ENCODE measurements at regions not wholly inside any gene's neighbourhood (a gene's known extent, or its start where the extent isn't known, plus 50 kb on each side); places are given as distances from the start of the nearest gene placed in this dataset.

GRCh38 chr3:153960458-153961074, 160.6 kb upstream of the ARHGEF26 start:
- Histone ChIP-seq H4K20me1 (ENCODE audit: insufficient read depth) (no peaks in the 10 kb centered on the region), H3K4me2 (ENCODE audit: low read length) (no peak overlapping the region), H3K27me3 (ENCODE audit: insufficient read depth, low read length) (no peaks in the 10 kb centered on the region), H3K4me1 (ENCODE audit: control insufficient read depth in 1 of 2, insufficient read depth in 2 of 2, low read length in 2 of 2) (no peaks in the 10 kb centered on the region), H3K9me3 (ENCODE audit: control insufficient read depth in 1 of 2, insufficient read depth in 1 of 2, low read depth in 1 of 2, low read length in 2 of 2) (no peaks in the 10 kb centered on the region), H3K9ac (ENCODE audit: low read length) (no peak overlapping the region), H3K4me3 (replicated peaks in 1 of 2; ENCODE audit: low read depth in 1 of 2, low read length in 2 of 2) (no peak overlapping the region), H2AFZ (ENCODE audit: low read depth, low read length, poor library complexity, severe bottlenecking) (no peak overlapping the region), H3K9me2 (ENCODE audit: insufficient read depth) (no peaks in the 10 kb centered on the region), H3K79me2 (ENCODE audit: insufficient read depth, low read length) (no peaks in the 10 kb centered on the region), H3K27ac (ENCODE audit: low read depth, low read length) (no peak overlapping the region), H3K36me3 (ENCODE audit: control insufficient read depth in 1 of 2, insufficient read depth in 2 of 2, low read length in 2 of 2) (no peaks in the 10 kb centered on the region)
- no peak for DNase-seq (ENCODE audit: low read depth, low spot score)
- no peak for ATAC-seq
- POLR2A ChIA-PET, result no interaction called here
- RAD21 ChIA-PET (ENCODE audit: low non-redundant PET in 1 of 2, low total read pairs in 2 of 2, uncharacterized antibody in 2 of 2, unreplicated experiment in 2 of 2), result no interaction called here
- CTCF ChIA-PET, result interaction anchor here (1.1 kb wide), 1 partner anchor 11 kb away, joined by 3 read pairs; no protein-coding TSS in a partner anchor
- no peak for TF ChIP-seq EZH2 (IDR thresholded peaks at IDR 0.05)
- no peak for TF ChIP-seq YY1 (IDR thresholded peaks at IDR 0.05; ENCODE audit: extremely low read depth, insufficient replicate concordance, low read depth, low read length)
- no peak for TF ChIP-seq SRF (IDR thresholded peaks at IDR 0.05; ENCODE audit: low read depth)
- no TSS peak for BruUV-seq (replicated peaks)
- intact Hi-C loops (cut with micrococcal nuclease), result no loop called here

DNA sequence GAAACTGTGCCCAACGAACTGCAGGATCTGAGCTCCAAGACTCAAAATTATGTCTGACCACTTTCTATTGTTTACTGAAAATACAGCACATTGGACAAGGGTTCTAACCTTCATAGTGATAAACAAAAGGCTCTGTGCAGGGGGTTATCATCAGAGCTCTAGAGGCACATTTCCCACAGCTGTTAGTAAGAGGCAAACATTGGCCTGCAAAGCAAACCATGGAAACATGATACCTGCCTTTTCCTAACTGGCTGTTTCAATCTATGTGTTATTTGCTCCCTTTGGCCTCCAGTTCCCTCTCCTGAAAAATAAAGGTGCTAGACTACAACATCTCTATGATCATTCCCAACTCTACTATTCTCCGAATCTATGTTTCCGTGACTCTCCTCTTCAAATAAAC, 159.7 kb upstream of the ARHGEF26 start:
- Histone ChIP-seq H3K4me1 (ENCODE audit: control insufficient read depth in 1 of 2, insufficient read depth in 2 of 2, low read length in 2 of 2) (no peaks in the 10 kb centered on the region), H3K4me3 (replicated peaks in 1 of 2; ENCODE audit: low read depth in 1 of 2, low read length in 2 of 2) (no peak overlapping the region), H3K27ac (ENCODE audit: low read depth, low read length) (no peak overlapping the region), H3K79me2 (ENCODE audit: insufficient read depth, low read length) (no peaks in the 10 kb centered on the region), H2AFZ (ENCODE audit: low read depth, low read length, poor library complexity, severe bottlenecking) (no peak overlapping the region), H3K36me3 (ENCODE audit: control insufficient read depth in 1 of 2, insufficient read depth in 2 of 2, low read length in 2 of 2) (no peaks in the 10 kb centered on the region), H3K9ac (ENCODE audit: low read length) (no peak overlapping the region), H3K9me3 (ENCODE audit: control insufficient read depth in 1 of 2, insufficient read depth in 1 of 2, low read depth in 1 of 2, low read length in 2 of 2) (no peaks in the 10 kb centered on the region), H4K20me1 (ENCODE audit: insufficient read depth) (no peaks in the 10 kb centered on the region), H3K4me2 (ENCODE audit: low read length) (no peak overlapping the region), H3K9me2 (ENCODE audit: insufficient read depth) (no peaks in the 10 kb centered on the region), H3K27me3 (ENCODE audit: insufficient read depth, low read length) (no peaks in the 10 kb centered on the region)
- ATAC-seq (no peak), DNase-seq (ENCODE audit: low read depth, low spot score) (no peak)
- no peak for TF ChIP-seq POLR2AphosphoS5 (IDR thresholded peaks at IDR 0.05; ENCODE audit: low read depth, low read length)
- TF ChIP-seq, protein P1, sequence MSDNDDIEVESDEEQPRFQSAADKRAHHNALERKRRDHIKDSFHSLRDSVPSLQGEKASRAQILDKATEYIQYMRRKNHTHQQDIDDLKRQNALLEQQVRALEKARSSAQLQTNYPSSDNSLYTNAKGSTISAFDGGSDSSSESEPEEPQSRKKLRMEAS (IDR thresholded peaks at IDR 0.05), result no peak
- TF ChIP-seq RAD21 (IDR thresholded peaks at IDR 0.05; ENCODE audit: low read depth), result no peak
- no peak for TF ChIP-seq TCF7L2 (IDR thresholded peaks at IDR 0.05; ENCODE audit: borderline replicate concordance, extremely low read depth, insufficient read depth, insufficient read length)
- no peak for TF ChIP-seq CBX3 (IDR thresholded peaks at IDR 0.05; ENCODE audit: low read depth)
- TF ChIP-seq EGR1 (IDR thresholded peaks at IDR 0.05; ENCODE audit: low read depth), result no peak
- TF ChIP-seq ZFX (IDR thresholded peaks at IDR 0.05), result no peak
- TF ChIP-seq SIN3A (IDR thresholded peaks at IDR 0.05; ENCODE audit: low read depth), result no peak
- no peak for TF ChIP-seq CTCF (IDR thresholded peaks at IDR 0.05 in 2 of 3, conservative IDR thresholded peaks at IDR 0.05 in 1 of 3; ENCODE audit: borderline replicate concordance in 1 of 3, insufficient read depth in 1 of 3, low read depth in 2 of 3, low read length in 2 of 3)
- TF ChIP-seq, protein P2, sequence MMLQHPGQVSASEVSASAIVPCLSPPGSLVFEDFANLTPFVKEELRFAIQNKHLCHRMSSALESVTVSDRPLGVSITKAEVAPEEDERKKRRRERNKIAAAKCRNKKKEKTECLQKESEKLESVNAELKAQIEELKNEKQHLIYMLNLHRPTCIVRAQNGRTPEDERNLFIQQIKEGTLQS (IDR thresholded peaks at IDR 0.05), result no peak
- CTCF ChIA-PET, result interaction anchor here (1.1 kb wide), 1 partner anchor 10 kb away, joined by 3 read pairs; no protein-coding TSS in a partner anchor
- RAD21 ChIA-PET (ENCODE audit: low non-redundant PET in 1 of 2, low total read pairs in 2 of 2, uncharacterized antibody in 2 of 2, unreplicated experiment in 2 of 2), result no interaction called here
- intact Hi-C loops (cut with micrococcal nuclease), result no loop called here
- POLR2A ChIA-PET, result no interaction called here
- BruUV-seq (replicated peaks), result no TSS peak

All from HCT116 (cell line).